ENCODE measurements at regions not wholly inside any gene's neighbourhood (a gene's known extent, or its start where the extent isn't known, plus 50 kb on each side); places are given as distances from the start of the nearest gene placed in this dataset.

DNA sequence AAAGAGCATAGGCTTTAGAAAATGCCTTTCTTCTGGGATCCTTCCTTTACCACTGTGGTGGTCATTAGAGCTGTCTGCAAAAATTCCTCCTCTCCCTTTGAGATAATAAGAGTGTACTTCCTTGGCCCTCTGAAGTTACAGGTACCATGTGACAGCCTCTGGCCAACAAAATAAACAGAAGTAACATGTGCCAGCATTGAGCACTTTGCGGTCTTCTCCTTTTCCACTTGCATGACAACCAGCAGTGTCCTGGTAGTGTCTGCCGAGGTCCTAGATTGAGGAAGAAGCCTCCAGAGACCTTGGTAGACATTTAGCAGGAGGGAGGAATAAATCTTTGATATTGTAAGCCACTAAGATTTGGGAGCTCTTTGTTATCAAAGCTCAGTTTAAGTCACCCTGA lies 87.5 kb upstream of the ARID1B start:
- Histone ChIP-seq H3K27me3 (no peaks in the 10 kb centered on the region), H3K4me3 (no peak overlapping the region), H3K9me3 (replicated peaks in 1 of 3) (no peaks in the 10 kb centered on the region), H3K27ac (no peak overlapping the region), H3K4me1 (replicated peaks in 1 of 2) (peaks cover 6 to 15% of the 10 kb centered on the region in 2 donors), H3K36me3 (replicated peaks in 1 of 2) (no peaks in the 10 kb centered on the region)
- intact Hi-C loops (cut with DNase I) = loop anchor here (5.0 to 10.0 kb wide), 4 partner anchors 83 to 263 kb away; partner anchors contain the start of gene ARID1B (in 1 of the 2)
- DNase-seq = peak in 4 of 7 donors; percentile 14 to 30 (median 24)
- WGBS, 4 donors = 74 to 79% (median 76%) methylated on average over 2 of the region's 2 CpGs
- no peak for TF ChIP-seq POLR2A (IDR thresholded peaks at IDR 0.05)
- TF ChIP-seq, protein P1, sequence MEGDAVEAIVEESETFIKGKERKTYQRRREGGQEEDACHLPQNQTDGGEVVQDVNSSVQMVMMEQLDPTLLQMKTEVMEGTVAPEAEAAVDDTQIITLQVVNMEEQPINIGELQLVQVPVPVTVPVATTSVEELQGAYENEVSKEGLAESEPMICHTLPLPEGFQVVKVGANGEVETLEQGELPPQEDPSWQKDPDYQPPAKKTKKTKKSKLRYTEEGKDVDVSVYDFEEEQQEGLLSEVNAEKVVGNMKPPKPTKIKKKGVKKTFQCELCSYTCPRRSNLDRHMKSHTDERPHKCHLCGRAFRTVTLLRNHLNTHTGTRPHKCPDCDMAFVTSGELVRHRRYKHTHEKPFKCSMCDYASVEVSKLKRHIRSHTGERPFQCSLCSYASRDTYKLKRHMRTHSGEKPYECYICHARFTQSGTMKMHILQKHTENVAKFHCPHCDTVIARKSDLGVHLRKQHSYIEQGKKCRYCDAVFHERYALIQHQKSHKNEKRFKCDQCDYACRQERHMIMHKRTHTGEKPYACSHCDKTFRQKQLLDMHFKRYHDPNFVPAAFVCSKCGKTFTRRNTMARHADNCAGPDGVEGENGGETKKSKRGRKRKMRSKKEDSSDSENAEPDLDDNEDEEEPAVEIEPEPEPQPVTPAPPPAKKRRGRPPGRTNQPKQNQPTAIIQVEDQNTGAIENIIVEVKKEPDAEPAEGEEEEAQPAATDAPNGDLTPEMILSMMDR (IDR thresholded peaks at IDR 0.05) = no peak

DNA sequence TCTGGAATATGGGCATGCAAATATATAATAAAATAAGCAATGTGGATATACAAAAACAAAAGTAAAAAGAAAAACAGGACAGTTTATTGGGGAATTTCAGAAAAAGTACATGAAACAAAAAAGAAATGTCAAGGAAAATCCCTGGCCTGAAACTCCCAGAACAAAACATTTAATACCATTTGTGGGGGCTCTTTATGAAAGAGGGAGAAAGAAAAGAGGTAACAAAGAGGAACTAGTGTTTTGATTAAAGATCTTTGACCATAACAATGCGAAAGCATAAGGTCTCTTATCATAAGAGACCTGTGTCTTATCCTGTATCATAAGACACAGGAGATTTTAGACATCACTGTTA lies 88.6 kb upstream of the ARID1B start:
- no peaks in the 10 kb centered on the region for H3K9me3 ChIP-seq (replicated peaks in 1 of 3)
- peaks cover 6 to 15% of the 10 kb centered on the region in 2 donors for H3K4me1 ChIP-seq (replicated peaks in 1 of 2)
- DNase-seq = no peak
- peak overlapping the region in 2 of 5 donors; percentile 81 to 98 for H3K27ac ChIP-seq
- H3K4me3 ChIP-seq = no peak overlapping the region
- intact Hi-C loops (cut with DNase I) = loop anchor here (5.0 to 10.0 kb wide), 3 partner anchors 89 to 264 kb away; partner anchors contain the start of gene ARID1B (in 1 of the 2)
- no peaks in the 10 kb centered on the region for H3K27me3 ChIP-seq
- 92 to 98% (median 94%) methylated on average over 1 of the region's 1 CpG for WGBS, 4 donors
- TF ChIP-seq, protein P1 (IDR thresholded peaks at IDR 0.05) = no peak
- no peak for TF ChIP-seq POLR2A (IDR thresholded peaks at IDR 0.05)
- no peaks in the 10 kb centered on the region for H3K36me3 ChIP-seq (replicated peaks in 1 of 2)

DNA sequence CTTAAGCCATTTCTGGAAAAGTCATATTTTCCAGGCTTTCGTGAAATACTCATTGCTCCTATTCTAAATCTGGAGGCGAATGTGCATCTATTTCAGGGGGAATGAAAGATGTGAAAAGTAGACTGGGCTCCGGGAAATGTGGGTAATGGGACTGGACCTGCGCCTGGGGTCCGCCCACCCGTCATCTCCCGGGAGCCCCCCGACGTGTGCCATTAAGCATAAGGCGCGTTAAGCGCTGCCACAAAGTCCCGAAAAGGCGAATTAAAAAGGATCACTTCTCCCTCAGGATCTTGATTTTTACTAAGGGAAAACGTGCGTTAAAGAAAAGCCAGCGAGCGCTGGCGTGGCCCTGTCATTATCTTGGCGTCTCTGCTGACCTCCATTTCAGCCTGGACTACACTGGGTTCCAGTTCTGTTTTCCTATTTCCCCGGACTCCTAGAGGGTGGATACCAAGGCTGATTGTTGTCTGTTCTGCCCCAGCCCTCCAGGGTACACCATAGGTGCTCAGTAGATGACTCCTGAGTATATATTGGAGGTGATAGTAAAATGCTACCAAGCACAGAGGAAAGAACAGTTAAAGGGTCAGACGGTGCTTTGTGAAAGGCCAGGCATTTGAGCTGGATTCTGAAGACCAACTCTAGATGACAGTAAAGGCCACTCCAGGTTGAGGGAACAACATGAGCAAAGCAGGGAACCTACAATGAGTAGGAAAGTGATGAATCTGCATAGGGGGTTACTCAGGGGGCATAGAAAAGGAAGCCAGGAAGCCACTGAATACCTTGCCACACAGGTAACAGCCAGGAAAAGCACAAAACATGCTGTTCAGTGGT lies 89.2 kb upstream of the ARID1B start:
- TF ChIP-seq, protein P1 (IDR thresholded peaks at IDR 0.05) = no peak
- peak in 1 of 2 donors; percentile 6 for TF ChIP-seq POLR2A (IDR thresholded peaks at IDR 0.05)
- 2 to 6% (median 5%) methylated on average over 22 of the region's 22 CpGs for WGBS, 4 donors

DNA sequence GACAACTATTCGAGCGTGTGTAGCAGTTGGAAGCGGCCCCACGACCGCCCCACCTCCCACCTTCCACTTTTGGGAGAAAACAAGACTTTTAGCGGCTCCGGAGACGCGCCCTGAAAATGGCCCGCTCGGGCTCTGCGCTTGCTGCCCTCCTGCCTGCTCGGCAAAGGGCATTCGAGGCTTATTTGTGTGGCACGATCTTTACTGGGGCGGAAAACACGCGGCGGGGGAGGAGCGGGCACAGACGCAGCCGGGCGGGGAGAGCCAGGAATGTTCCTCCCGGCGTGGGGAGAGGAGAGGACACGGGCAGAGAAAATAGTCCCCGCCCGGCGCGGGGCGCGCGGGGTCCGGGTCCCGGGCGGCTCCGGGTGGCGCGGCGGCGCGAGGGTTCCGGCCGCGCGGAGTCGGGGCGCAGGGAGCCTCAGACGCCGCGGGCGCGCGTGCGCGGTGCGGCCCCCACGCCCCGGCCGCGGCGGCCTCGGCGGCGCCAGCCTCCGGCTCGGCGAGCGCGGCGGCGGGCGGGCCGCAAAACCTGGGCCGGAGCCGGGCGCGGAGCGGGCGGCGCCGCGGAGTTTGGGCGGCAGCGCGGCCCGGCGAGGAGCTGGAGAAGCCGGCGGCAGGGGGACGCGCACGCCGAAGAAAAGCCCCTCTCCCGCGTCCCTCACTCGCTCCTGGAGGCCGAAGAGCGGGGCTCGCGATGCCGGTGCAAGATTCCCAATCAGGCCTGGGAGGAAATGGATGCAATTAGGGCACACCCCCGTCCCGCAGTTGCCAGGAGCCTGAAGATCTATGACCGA lies 90.0 kb upstream of the ARID1B start:
- no peaks in the 10 kb centered on the region for H3K36me3 ChIP-seq (replicated peaks in 1 of 2)
- peaks cover 6 to 15% of the 10 kb centered on the region in 2 donors for H3K4me1 ChIP-seq (replicated peaks in 1 of 2)
- peak overlapping the region; percentile 97 to 100 (median 98) for H3K27ac ChIP-seq
- TF ChIP-seq, protein P1 (IDR thresholded peaks at IDR 0.05) = peak in 2 of 6 experiments; percentile 5 to 28
- peak; percentile 75 to 94 for TF ChIP-seq POLR2A (IDR thresholded peaks at IDR 0.05)
- intact Hi-C loops (cut with DNase I) = loop anchor here (5.0 to 10.0 kb wide), 3 partner anchors 90 to 265 kb away; partner anchors contain the start of gene ARID1B (in 1 of the 2)
- WGBS, 4 donors = 0 to 2% (median 0%) methylated on average over 13 to 104 of the region's 105 CpGs
- H3K9me3 ChIP-seq (replicated peaks in 1 of 3) = no peaks in the 10 kb centered on the region
- DNase-seq = peak; percentile 89 to 95 (median 92)
- H3K4me3 ChIP-seq = peak overlapping the region; percentile 56 to 86 (median 79)
- no peaks in the 10 kb centered on the region for H3K27me3 ChIP-seq

More for the DNA sequence above, 89.2 kb upstream of the ARID1B start:
- Histone ChIP-seq H3K27ac (peak overlapping the region; percentile 54 to 100 (median 81)), H3K36me3 (replicated peaks in 1 of 2) (no peaks in the 10 kb centered on the region), H3K27me3 (no peaks in the 10 kb centered on the region), H3K4me3 (peak overlapping the region; percentile 56 to 86 (median 74)), H3K9me3 (replicated peaks in 1 of 3) (no peaks in the 10 kb centered on the region), H3K4me1 (replicated peaks in 1 of 2) (peaks cover 6 to 15% of the 10 kb centered on the region in 2 donors)
- DNase-seq = peak; percentile 32 to 71 (median 37)
- intact Hi-C loops (cut with DNase I) = loop anchor here (5.0 to 10.0 kb wide), 3 partner anchors 89 to 264 kb away; partner anchors contain the start of gene ARID1B (in 1 of the 2)
